ENCODE measurements at regions not wholly inside any gene's neighbourhood (a gene's known extent, or its start where the extent isn't known, plus 50 kb on each side); places are given as distances from the start of the nearest gene placed in this dataset.

GRCh38 chr1:188904201-188904600, 1573.5 kb downstream of the BRINP3 start:
- Histone ChIP-seq H3K4me3 (no peak overlapping the region), H3K9me3 (ENCODE audit: insufficient read depth, low read depth) (peaks cover 3% of the 10 kb centered on the region; the same call in 1 of the 2 replicates), H3K36me3 (ENCODE audit: low read depth) (no peaks in the 10 kb centered on the region), H4K20me1 (ENCODE audit: insufficient read depth) (no peaks in the 10 kb centered on the region), H3K9me2 (ENCODE audit: insufficient read depth) (no peaks in the 10 kb centered on the region), H2AFZ (no peak overlapping the region), H3K4me2 (no peak overlapping the region), H3K4me1 (replicated peaks; ENCODE audit: insufficient read depth) (no peaks in the 10 kb centered on the region), H3K27me3 (ENCODE audit: insufficient read depth, low read depth) (no peaks in the 10 kb centered on the region), H3F3A (ENCODE audit: insufficient read depth, low read depth) (no peaks in the 10 kb centered on the region), H3K79me2 (ENCODE audit: low read depth) (no peaks in the 10 kb centered on the region), H3K27ac (no peak overlapping the region)
- BruUV-seq (replicated peaks), result no TSS peak
- DNase-seq, result peak in 1 of 2 experiments; percentile 4
- CTCF ChIA-PET, result no interaction called here
- POLR2A ChIA-PET (ENCODE audit: unreplicated experiment), result no interaction called here
- TF ChIP-seq CTCF (conservative IDR thresholded peaks at IDR 0.05) (no peak), EZH2 (IDR thresholded peaks at IDR 0.05; ENCODE audit: low read depth) (no peak)
- intact Hi-C loops (cut with micrococcal nuclease; ENCODE audit: unreplicated experiment), result no loop called here

GRCh38 chr1:188906921-188907641, 1570.6 kb downstream of the BRINP3 start:
- no peak for DNase-seq
- Histone ChIP-seq H3K79me2 (ENCODE audit: low read depth) (no peaks in the 10 kb centered on the region), H3K27ac (no peak overlapping the region), H3K4me2 (no peak overlapping the region), H3K9me2 (ENCODE audit: insufficient read depth) (no peaks in the 10 kb centered on the region), H3K36me3 (ENCODE audit: low read depth) (no peaks in the 10 kb centered on the region), H3K27me3 (ENCODE audit: insufficient read depth, low read depth) (no peaks in the 10 kb centered on the region), H3K4me3 (no peak overlapping the region), H3F3A (ENCODE audit: insufficient read depth, low read depth) (no peaks in the 10 kb centered on the region), H2AFZ (peak overlapping the region; percentile 48; the same call in 1 of the 2 replicates), H4K20me1 (ENCODE audit: insufficient read depth) (no peaks in the 10 kb centered on the region), H3K9me3 (ENCODE audit: insufficient read depth, low read depth) (peaks cover 3% of the 10 kb centered on the region; the same call in 1 of the 2 replicates), H3K4me1 (replicated peaks; ENCODE audit: insufficient read depth) (no peaks in the 10 kb centered on the region)
- CTCF ChIA-PET, result no interaction called here
- intact Hi-C loops (cut with micrococcal nuclease; ENCODE audit: unreplicated experiment), result no loop called here
- TF ChIP-seq CTCF (conservative IDR thresholded peaks at IDR 0.05) (no peak), EZH2 (IDR thresholded peaks at IDR 0.05; ENCODE audit: low read depth) (no peak)
- POLR2A ChIA-PET (ENCODE audit: unreplicated experiment), result no interaction called here
- BruUV-seq (replicated peaks), result no TSS peak

- TF ChIP-seq CTCF (conservative IDR thresholded peaks at IDR 0.05), result no peak
- no peak for TF ChIP-seq EZH2 (IDR thresholded peaks at IDR 0.05; ENCODE audit: low read depth)
- Histone ChIP-seq H3K27me3 (ENCODE audit: insufficient read depth, low read depth) (no peaks in the 10 kb centered on the region), H3K79me2 (ENCODE audit: low read depth) (no peaks in the 10 kb centered on the region), H3K4me3 (no peak overlapping the region), H3F3A (ENCODE audit: insufficient read depth, low read depth) (no peaks in the 10 kb centered on the region), H4K20me1 (ENCODE audit: insufficient read depth) (no peaks in the 10 kb centered on the region), H3K36me3 (ENCODE audit: low read depth) (no peaks in the 10 kb centered on the region), H3K4me2 (no peak overlapping the region), H3K4me1 (replicated peaks; ENCODE audit: insufficient read depth) (no peaks in the 10 kb centered on the region), H2AFZ (no peak overlapping the region), H3K27ac (no peak overlapping the region), H3K9me3 (ENCODE audit: insufficient read depth, low read depth) (no peaks in the 10 kb centered on the region), H3K9me2 (ENCODE audit: insufficient read depth) (no peaks in the 10 kb centered on the region; the same call in 1 of the 2 replicates)
- POLR2A ChIA-PET (ENCODE audit: unreplicated experiment), result no interaction called here
- no TSS peak for BruUV-seq (replicated peaks)
- no peak for DNase-seq
- CTCF ChIA-PET, result no interaction called here
- intact Hi-C loops (cut with micrococcal nuclease; ENCODE audit: unreplicated experiment), result no loop called here
These were observed 1547.3 kb downstream of the BRINP3 start for GRCh38 chr1:188930382-188930781.

All from PC-9 (cell line).